ENCODE measurements at regions not wholly inside any gene's neighbourhood (a gene's known extent, or its start where the extent isn't known, plus 50 kb on each side); places are given as distances from the start of the nearest gene placed in this dataset.

GRCh38 chr22:48851933-48852549 is 975.6 kb downstream of the BRD1 start:
- no peak overlapping the region for H3K27ac ChIP-seq
- DNase-seq (ENCODE audit: low spot score), result no peak
- TF ChIP-seq, protein P1, sequence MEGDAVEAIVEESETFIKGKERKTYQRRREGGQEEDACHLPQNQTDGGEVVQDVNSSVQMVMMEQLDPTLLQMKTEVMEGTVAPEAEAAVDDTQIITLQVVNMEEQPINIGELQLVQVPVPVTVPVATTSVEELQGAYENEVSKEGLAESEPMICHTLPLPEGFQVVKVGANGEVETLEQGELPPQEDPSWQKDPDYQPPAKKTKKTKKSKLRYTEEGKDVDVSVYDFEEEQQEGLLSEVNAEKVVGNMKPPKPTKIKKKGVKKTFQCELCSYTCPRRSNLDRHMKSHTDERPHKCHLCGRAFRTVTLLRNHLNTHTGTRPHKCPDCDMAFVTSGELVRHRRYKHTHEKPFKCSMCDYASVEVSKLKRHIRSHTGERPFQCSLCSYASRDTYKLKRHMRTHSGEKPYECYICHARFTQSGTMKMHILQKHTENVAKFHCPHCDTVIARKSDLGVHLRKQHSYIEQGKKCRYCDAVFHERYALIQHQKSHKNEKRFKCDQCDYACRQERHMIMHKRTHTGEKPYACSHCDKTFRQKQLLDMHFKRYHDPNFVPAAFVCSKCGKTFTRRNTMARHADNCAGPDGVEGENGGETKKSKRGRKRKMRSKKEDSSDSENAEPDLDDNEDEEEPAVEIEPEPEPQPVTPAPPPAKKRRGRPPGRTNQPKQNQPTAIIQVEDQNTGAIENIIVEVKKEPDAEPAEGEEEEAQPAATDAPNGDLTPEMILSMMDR (IDR thresholded peaks at IDR 0.05), result no peak
- H3K4me3 ChIP-seq, result no peak overlapping the region

DNA sequence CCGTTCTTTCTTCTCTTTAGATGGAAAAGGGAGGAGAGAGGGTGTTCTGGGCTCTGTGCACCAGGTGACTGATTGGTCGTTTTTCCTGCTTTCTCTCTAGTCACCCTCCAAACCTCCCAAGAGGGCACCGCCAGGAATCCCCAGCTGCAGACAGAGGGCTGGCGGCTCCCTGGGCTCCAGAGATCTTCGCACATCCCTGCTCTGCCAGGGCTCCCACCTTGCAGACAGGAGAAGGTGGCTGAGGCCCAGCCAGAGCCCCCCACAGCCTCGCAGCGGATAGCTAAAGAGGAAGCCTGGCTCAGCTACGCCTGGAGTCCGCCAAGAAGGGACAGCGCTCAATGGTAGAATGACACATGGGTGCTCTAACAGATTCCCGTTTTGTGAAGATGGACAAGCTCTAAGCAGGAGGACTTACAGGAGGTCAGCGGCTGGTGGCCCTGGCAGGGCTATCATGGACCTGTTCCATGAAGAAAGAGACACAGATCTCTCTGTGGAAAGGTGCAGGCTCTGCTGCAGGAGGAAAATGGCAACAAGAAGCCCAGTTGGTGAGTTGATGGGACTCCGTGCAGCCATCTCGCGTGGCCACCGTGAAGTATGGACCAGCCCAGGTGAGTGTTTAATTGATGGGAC is 976.9 kb downstream of the BRD1 start:
- no peak overlapping the region for H3K4me3 ChIP-seq
- no peak for DNase-seq (ENCODE audit: low spot score)
- TF ChIP-seq, protein P1 (IDR thresholded peaks at IDR 0.05), result no peak
- no peak overlapping the region for H3K27ac ChIP-seq

- Histone ChIP-seq H3K27ac (no peak overlapping the region), H3K4me3 (no peak overlapping the region)
- TF ChIP-seq, protein P1 (IDR thresholded peaks at IDR 0.05), result no peak
- no peak for DNase-seq (ENCODE audit: low spot score)
Observed at GRCh38 chr22:48849963-48850657, 977.6 kb downstream of the BRD1 start.

- DNase-seq (ENCODE audit: low spot score), result no peak
- no peak overlapping the region for H3K27ac ChIP-seq
- no peak overlapping the region for H3K4me3 ChIP-seq
- TF ChIP-seq, protein P1 (IDR thresholded peaks at IDR 0.05), result no peak
Observed at GRCh38 chr22:48849219-48849912, 978.3 kb downstream of the BRD1 start.

- Histone ChIP-seq H3K27ac (no peak overlapping the region), H3K4me3 (no peak overlapping the region)
- TF ChIP-seq, protein P1 (IDR thresholded peaks at IDR 0.05), result no peak
- DNase-seq (ENCODE audit: low spot score), result no peak
Observed at GRCh38 chr22:48846200-48846599, 981.5 kb downstream of the BRD1 start.

DNA sequence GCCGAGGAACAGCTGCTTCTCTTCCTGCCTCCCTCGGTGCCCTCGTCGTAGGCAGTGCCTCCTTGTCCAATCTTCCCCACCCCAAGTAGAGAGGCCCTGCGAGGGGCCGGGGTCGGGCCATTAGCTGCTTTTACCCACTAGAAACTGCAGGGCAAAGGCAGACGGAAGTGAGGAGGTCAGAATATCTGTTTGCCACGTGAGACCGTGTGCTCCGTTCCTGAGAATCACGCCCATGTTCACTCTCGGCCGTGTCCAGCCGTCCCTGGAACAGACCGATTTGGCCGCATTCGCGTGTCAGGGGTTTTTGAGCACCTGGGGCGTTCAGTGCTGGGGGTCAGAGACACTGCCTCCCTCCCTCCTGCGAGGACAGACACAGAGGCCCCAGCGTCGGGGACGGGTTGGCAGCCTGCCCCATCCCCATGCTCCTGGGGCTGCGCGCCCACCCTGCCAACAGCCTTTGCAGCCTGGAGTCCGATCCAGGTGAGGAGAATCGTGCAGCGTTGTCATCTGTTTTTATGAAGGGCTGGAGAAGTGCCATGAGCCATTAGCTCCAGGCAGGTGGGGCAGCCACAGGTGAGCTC is 982.2 kb downstream of the BRD1 start:
- Histone ChIP-seq H3K27ac (no peak overlapping the region), H3K4me3 (no peak overlapping the region)
- DNase-seq (ENCODE audit: low spot score), result no peak
- TF ChIP-seq, protein P1 (IDR thresholded peaks at IDR 0.05), result no peak
